ENCODE measurements at regions not wholly inside any gene's neighbourhood (a gene's known extent, or its start where the extent isn't known, plus 50 kb on each side); places are given as distances from the start of the nearest gene placed in this dataset.

- TF ChIP-seq CTCF (IDR thresholded peaks at IDR 0.05): no peak
- no peak for TF ChIP-seq POLR2A (IDR thresholded peaks at IDR 0.05)
These were observed 459.3 kb downstream of the MAT2B start for GRCh38 chr5:163964671-163965070.
